ENCODE measurements at regions not wholly inside any gene's neighbourhood (a gene's known extent, or its start where the extent isn't known, plus 50 kb on each side); places are given as distances from the start of the nearest gene placed in this dataset.
"Not testable (repeated sequence)": the region's sequence is repeated elsewhere in the genome, so short reads cannot be mapped to it uniquely, and the experiment has no call there.

- DNase-seq, result no peak
Observed at GRCh38 chr7:124208173-124208572, 175.3 kb upstream of the TMEM229A start.

GRCh38 chr7:124205526-124205925, 172.7 kb upstream of the TMEM229A start:
- no peak for DNase-seq

- no peak for DNase-seq
Observed at GRCh38 chr7:124202546-124202945, 169.7 kb upstream of the TMEM229A start.

GRCh38 chr7:124201768-124202349, 169.0 kb upstream of the TMEM229A start:
- no peak for DNase-seq

- no peak for DNase-seq
Observed at GRCh38 chr7:124196519-124196918, 163.7 kb upstream of the TMEM229A start.

GRCh38 chr7:124192885-124193284, 160.0 kb upstream of the TMEM229A start:
- no peak for DNase-seq

GRCh38 chr7:124191713-124192112, 158.8 kb upstream of the TMEM229A start:
- DNase-seq, result no peak

- no peak for DNase-seq
Observed at GRCh38 chr7:124191030-124191429, 158.2 kb upstream of the TMEM229A start.

- no peak for DNase-seq
Observed at GRCh38 chr7:124188576-124188975, 155.7 kb upstream of the TMEM229A start.

- DNase-seq, result no peak
Observed at GRCh38 chr7:124187962-124188361, 155.1 kb upstream of the TMEM229A start.

GRCh38 chr7:124183649-124184048, 150.8 kb upstream of the TMEM229A start:
- no peak for DNase-seq

- DNase-seq, result no peak
Observed at GRCh38 chr7:124179641-124180040, 146.8 kb upstream of the TMEM229A start.

- DNase-seq, result no peak
Observed at GRCh38 chr7:124177891-124178290, 145.0 kb upstream of the TMEM229A start.

- not testable (repeated sequence) for DNase-seq
Observed at GRCh38 chr7:124171812-124172211, 138.9 kb upstream of the TMEM229A start.

GRCh38 chr7:124171068-124171467, 138.2 kb upstream of the TMEM229A start:
- no peak for DNase-seq

- DNase-seq, result no peak
Observed at GRCh38 chr7:124168616-124169015, 135.7 kb upstream of the TMEM229A start.

GRCh38 chr7:124162667-124163066, 129.8 kb upstream of the TMEM229A start:
- DNase-seq, result no peak

GRCh38 chr7:124155432-124156022, 122.7 kb upstream of the TMEM229A start:
- peak; percentile 19 for DNase-seq

GRCh38 chr7:124152859-124153692, 120.2 kb upstream of the TMEM229A start:
- peak; percentile 9 for DNase-seq

- no peak for DNase-seq
Observed at GRCh38 chr7:124137664-124138063, 104.8 kb upstream of the TMEM229A start.

GRCh38 chr7:124124201-124124600, 91.3 kb upstream of the TMEM229A start:
- DNase-seq, result no peak

- DNase-seq, result no peak
Observed at GRCh38 chr7:124120911-124121310, 88.0 kb upstream of the TMEM229A start.

GRCh38 chr7:124113045-124113444, 80.2 kb upstream of the TMEM229A start:
- DNase-seq, result no peak

GRCh38 chr7:124106575-124106974, 73.7 kb upstream of the TMEM229A start:
- no peak for DNase-seq
